ENCODE measurements at regions not wholly inside any gene's neighbourhood (a gene's known extent, or its start where the extent isn't known, plus 50 kb on each side); places are given as distances from the start of the nearest gene placed in this dataset.

DNA sequence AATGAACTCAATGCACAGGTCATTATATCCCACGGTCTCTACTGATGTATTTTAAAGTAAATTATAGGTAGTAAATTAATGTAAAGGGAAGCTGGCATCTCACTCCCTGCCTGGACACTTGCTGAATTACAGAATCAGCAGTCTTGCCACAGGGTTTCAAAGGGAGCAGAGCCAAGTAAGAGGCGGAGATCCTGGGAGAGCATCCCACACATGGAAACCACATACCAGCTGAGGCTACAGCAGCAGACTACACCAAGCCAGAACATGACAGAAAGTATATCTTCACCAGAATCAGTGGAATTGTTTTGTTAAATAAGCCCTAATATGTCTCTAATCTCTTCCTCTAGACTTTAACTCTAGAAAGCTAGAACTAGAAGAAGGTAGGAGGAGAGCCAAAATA is 1689.2 kb upstream of the WWC1 start:
- DNase-seq (ENCODE audit: low read depth), result no peak
- H3K4me3 ChIP-seq (ENCODE audit: low read depth, low read length), result no peak overlapping the region
- no peak for TF ChIP-seq POLR2A (IDR thresholded peaks at IDR 0.05; ENCODE audit: extremely low read depth, insufficient read length)
- TF ChIP-seq, protein P1, sequence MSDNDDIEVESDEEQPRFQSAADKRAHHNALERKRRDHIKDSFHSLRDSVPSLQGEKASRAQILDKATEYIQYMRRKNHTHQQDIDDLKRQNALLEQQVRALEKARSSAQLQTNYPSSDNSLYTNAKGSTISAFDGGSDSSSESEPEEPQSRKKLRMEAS (IDR thresholded peaks at IDR 0.05; ENCODE audit: low read depth, low read length), result no peak
- TF ChIP-seq, protein P2, sequence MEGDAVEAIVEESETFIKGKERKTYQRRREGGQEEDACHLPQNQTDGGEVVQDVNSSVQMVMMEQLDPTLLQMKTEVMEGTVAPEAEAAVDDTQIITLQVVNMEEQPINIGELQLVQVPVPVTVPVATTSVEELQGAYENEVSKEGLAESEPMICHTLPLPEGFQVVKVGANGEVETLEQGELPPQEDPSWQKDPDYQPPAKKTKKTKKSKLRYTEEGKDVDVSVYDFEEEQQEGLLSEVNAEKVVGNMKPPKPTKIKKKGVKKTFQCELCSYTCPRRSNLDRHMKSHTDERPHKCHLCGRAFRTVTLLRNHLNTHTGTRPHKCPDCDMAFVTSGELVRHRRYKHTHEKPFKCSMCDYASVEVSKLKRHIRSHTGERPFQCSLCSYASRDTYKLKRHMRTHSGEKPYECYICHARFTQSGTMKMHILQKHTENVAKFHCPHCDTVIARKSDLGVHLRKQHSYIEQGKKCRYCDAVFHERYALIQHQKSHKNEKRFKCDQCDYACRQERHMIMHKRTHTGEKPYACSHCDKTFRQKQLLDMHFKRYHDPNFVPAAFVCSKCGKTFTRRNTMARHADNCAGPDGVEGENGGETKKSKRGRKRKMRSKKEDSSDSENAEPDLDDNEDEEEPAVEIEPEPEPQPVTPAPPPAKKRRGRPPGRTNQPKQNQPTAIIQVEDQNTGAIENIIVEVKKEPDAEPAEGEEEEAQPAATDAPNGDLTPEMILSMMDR (IDR thresholded peaks at IDR 0.05; ENCODE audit: low read depth, low read length), result no peak
- no peak for TF ChIP-seq MYC (IDR thresholded peaks at IDR 0.05; ENCODE audit: low read depth, low read length)

- DNase-seq (ENCODE audit: low read depth), result no peak
Measured at GRCh38 chr5:166617507-166617906, 1673.9 kb upstream of the WWC1 start.

DNA sequence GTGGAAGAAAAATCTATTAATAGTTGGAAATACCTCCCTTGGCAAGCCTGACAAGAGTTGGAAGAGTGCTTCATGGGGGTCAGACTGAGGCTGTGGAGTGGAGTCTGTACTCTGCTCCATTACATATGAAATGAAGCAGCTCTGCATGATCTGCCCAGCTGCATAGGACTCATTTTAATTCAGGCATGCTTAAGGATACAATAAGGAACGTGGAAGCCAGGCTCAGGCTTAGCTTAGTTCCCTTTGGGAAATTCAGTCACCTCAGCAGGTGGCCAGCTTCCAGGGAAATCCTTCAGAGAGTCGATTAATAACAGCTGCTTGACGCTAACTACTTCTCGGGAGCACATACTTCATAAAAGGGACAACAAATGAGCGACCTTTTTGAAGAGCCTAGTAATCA is 1672.9 kb upstream of the WWC1 start:
- no peak overlapping the region for H3K4me3 ChIP-seq (ENCODE audit: low read depth, low read length)
- TF ChIP-seq, protein P2 (IDR thresholded peaks at IDR 0.05; ENCODE audit: low read depth, low read length), result no peak
- TF ChIP-seq, protein P1 (IDR thresholded peaks at IDR 0.05; ENCODE audit: low read depth, low read length), result no peak
- TF ChIP-seq MYC (IDR thresholded peaks at IDR 0.05; ENCODE audit: low read depth, low read length) (no peak), POLR2A (IDR thresholded peaks at IDR 0.05; ENCODE audit: extremely low read depth, insufficient read length) (no peak)
- no peak for DNase-seq (ENCODE audit: low read depth)

More at GRCh38 chr5:166617507-166617906, 1673.9 kb upstream of the WWC1 start:
- TF ChIP-seq MYC (IDR thresholded peaks at IDR 0.05; ENCODE audit: low read depth, low read length), result no peak
- TF ChIP-seq, protein P2 (IDR thresholded peaks at IDR 0.05; ENCODE audit: low read depth, low read length), result no peak
- no peak for TF ChIP-seq POLR2A (IDR thresholded peaks at IDR 0.05; ENCODE audit: extremely low read depth, insufficient read length)
- TF ChIP-seq, protein P1 (IDR thresholded peaks at IDR 0.05; ENCODE audit: low read depth, low read length), result no peak
- H3K4me3 ChIP-seq (ENCODE audit: low read depth, low read length), result no peak overlapping the region

DNA sequence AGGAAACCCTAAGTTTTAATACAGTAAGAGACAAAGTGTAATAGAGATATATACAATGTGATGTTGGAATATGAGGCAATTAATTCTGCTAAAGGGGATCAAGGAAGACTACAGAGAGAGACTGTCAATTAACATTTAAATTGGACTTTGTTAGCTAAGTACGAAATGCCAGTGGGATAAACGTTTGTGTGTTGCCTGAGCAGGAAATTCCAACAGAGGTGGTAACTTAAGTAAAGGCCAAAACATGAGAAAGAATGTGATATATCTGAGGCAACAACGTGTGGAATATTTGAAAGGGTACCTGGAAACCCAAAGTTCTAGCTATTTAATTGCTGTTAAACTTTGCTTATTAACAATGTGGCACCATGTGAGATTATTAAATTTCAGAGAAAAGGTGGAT is 1666.9 kb upstream of the WWC1 start:
- TF ChIP-seq, protein P1 (IDR thresholded peaks at IDR 0.05; ENCODE audit: low read depth, low read length), result no peak
- TF ChIP-seq, protein P2 (IDR thresholded peaks at IDR 0.05; ENCODE audit: low read depth, low read length), result no peak
- TF ChIP-seq POLR2A (IDR thresholded peaks at IDR 0.05; ENCODE audit: extremely low read depth, insufficient read length), result no peak
- TF ChIP-seq MYC (IDR thresholded peaks at IDR 0.05; ENCODE audit: low read depth, low read length), result no peak
- no peak overlapping the region for H3K4me3 ChIP-seq (ENCODE audit: low read depth, low read length)
- no peak for DNase-seq (ENCODE audit: low read depth)

DNA sequence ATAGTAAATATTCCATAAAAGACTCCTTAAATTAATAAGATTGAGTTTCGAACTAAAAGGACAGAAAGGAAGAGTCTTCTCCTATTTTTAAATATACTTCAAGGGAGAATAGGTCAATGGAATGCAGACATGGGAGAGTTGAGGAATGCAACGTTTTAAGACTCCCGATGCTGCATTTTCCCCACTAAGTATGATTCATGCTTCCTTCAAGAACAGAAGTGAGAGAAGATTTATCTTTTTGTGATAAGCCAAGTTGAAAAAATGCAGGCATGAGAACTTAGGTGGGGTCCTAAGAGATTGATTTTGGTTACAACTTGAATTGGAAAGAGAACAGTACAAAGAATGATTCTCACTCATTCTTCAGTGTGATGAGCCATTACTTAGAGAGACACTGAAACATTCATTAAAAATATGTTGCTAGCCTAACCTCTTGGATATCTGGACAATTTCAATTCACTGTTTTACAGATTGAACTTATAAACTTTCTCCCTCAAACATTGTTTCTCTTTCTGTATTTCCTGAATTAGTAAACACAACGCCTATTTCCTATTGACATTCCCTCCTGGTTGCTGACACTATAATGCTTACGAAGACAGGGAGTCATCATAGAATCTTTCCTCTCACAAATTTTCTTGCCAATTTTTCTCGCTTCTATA is 1666.1 kb upstream of the WWC1 start:
- TF ChIP-seq, protein P2 (IDR thresholded peaks at IDR 0.05; ENCODE audit: low read depth, low read length), result no peak
- TF ChIP-seq MYC (IDR thresholded peaks at IDR 0.05; ENCODE audit: low read depth, low read length), result no peak
- no peak for TF ChIP-seq POLR2A (IDR thresholded peaks at IDR 0.05; ENCODE audit: extremely low read depth, insufficient read length)
- TF ChIP-seq, protein P1 (IDR thresholded peaks at IDR 0.05; ENCODE audit: low read depth, low read length), result no peak
- H3K4me3 ChIP-seq (ENCODE audit: low read depth, low read length), result no peak overlapping the region
- no peak for DNase-seq (ENCODE audit: low read depth)

Measured in NB4 (cell line).